ENCODE measurements at regions not wholly inside any gene's neighbourhood (a gene's known extent, or its start where the extent isn't known, plus 50 kb on each side); places are given as distances from the start of the nearest gene placed in this dataset.

DNA sequence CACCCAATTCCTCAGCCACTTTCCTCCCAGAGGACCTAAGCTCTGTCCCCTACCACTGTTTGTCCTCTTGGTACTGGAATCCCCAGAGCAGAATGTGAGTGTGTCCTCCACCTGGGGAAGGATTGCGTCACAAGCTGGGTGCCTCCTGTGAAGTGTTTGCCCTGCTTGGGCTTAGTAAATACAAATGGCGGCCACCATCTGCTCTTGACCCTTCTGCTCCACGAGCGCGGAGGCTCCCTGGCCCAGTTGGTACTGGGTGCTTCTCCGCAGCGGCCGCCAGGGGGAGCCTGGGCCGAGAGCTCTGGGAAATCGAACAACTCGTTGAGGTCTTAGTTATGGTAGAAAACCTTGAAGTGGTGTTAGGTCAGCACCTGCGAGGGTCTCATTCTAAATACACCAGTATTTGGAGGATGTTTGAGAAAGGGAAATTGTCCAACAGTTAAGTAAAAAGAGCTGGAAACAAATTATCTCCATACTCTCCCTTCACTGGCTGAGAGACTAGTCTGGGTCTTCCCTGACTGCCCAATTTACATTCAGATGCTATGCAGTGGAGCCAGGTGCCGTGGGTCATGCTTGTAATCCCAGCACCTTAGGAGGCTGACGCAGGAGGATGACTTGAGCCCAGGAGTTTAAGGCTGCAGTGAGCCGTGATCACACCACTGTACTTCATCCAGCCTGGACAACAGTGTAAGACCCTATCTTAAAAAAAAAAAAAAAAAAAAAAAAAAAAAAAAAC is 74.6 kb upstream of the TEAD1 start (continued):
- TF ChIP-seq ZGPAT (CRISPR knock-in tag; IDR thresholded peaks at IDR 0.05) (peak; percentile 90), CSRNP2 (CRISPR knock-in tag; conservative IDR thresholded peaks at IDR 0.05; ENCODE audit: low read depth) (no peak), KDM5A (IDR thresholded peaks at IDR 0.05; ENCODE audit: borderline replicate concordance, low read length) (no peak), KLF12 (CRISPR knock-in tag; IDR thresholded peaks at IDR 0.05; ENCODE audit: borderline replicate concordance) (peak; percentile 30; the same call in 1 of the 2 replicates), HNRNPK (IDR thresholded peaks at IDR 0.05; ENCODE audit: low read depth, low read length, poor library complexity, severe bottlenecking) (no peak), NFE2 (CRISPR knock-in tag; IDR thresholded peaks at IDR 0.05) (no peak), SALL2 (CRISPR knock-in tag; IDR thresholded peaks at IDR 0.05) (peak; percentile 91), TCF12 (IDR thresholded peaks at IDR 0.05) (no peak), TCF12 (CRISPR knock-in tag; IDR thresholded peaks at IDR 0.05) (0 out of 2 replicates have a peak, but pooled peaks have one; percentile 63), ZNF207 (IDR thresholded peaks at IDR 0.05; ENCODE audit: borderline replicate concordance) (no peak), PHF21A (CRISPR knock-in tag; IDR thresholded peaks at IDR 0.05) (peak; percentile 88), XBP1 (CRISPR knock-in tag; IDR thresholded peaks at IDR 0.05) (no peak), JUN (CRISPR knock-in tag; IDR thresholded peaks at IDR 0.05) (peak; percentile 63; the same call in 1 of the 2 replicates), MXD1 (CRISPR knock-in tag; IDR thresholded peaks at IDR 0.05) (no peak), FOSL2 (CRISPR knock-in tag; IDR thresholded peaks at IDR 0.05) (peak; percentile 82), ZNF143 (CRISPR knock-in tag; IDR thresholded peaks at IDR 0.05) (no peak), ZNF224 (CRISPR knock-in tag; IDR thresholded peaks at IDR 0.05) (no peak), ZNF749 (CRISPR knock-in tag; IDR thresholded peaks at IDR 0.05; ENCODE audit: borderline replicate concordance) (peak; percentile 30; the same call in 1 of the 2 replicates), FOSL1 (CRISPR knock-in tag; IDR thresholded peaks at IDR 0.05; ENCODE audit: borderline replicate concordance) (no peak), ZMYM3 (CRISPR knock-in tag; IDR thresholded peaks at IDR 0.05) (peak; percentile 62; the same call in 1 of the 2 replicates), ZNF674 (CRISPR knock-in tag; IDR thresholded peaks at IDR 0.05; ENCODE audit: low read depth) (no peak), ARNTL (CRISPR knock-in tag; IDR thresholded peaks at IDR 0.05) (peak; percentile 64; the same call in 1 of the 2 replicates), NR3C1 (CRISPR knock-in tag; IDR thresholded peaks at IDR 0.05) (no peak), GPN1 (CRISPR knock-in tag; IDR thresholded peaks at IDR 0.05; ENCODE audit: borderline replicate concordance) (no peak)
- TF ChIP-seq, protein P1, sequence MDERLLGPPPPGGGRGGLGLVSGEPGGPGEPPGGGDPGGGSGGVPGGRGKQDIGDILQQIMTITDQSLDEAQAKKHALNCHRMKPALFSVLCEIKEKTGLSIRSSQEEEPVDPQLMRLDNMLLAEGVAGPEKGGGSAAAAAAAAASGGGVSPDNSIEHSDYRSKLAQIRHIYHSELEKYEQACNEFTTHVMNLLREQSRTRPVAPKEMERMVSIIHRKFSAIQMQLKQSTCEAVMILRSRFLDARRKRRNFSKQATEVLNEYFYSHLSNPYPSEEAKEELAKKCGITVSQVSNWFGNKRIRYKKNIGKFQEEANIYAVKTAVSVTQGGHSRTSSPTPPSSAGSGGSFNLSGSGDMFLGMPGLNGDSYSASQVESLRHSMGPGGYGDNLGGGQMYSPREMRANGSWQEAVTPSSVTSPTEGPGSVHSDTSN (CRISPR knock-in tag; IDR thresholded peaks at IDR 0.05) = no peak
- TF ChIP-seq, protein P2, sequence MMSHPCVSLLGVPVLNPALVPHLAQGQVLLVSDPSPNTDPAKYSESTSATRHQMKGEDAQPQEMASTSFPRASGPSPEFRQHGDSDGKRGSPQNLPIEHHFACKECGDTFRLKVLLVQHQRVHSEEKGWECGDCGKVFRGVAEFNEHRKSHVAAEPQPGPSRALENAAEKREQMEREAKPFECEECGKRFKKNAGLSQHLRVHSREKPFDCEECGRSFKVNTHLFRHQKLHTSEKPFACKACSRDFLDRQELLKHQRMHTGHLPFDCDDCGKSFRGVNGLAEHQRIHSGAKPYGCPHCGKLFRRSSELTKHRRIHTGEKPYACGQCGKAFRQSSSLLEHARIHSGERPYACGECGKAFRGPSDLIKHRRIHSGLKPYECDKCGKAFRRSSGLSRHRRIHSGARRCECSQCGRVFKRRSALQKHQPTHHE (CRISPR knock-in tag; IDR thresholded peaks at IDR 0.05; ENCODE audit: borderline replicate concordance) = 0 out of 2 replicates have a peak, but pooled peaks have one; percentile 46

All from HepG2 (cell line).